ENCODE measurements at regions not wholly inside any gene's neighbourhood (a gene's known extent, or its start where the extent isn't known, plus 50 kb on each side); places are given as distances from the start of the nearest gene placed in this dataset.

GRCh38 chr1:8267307-8267706, 50.6 kb upstream of the SLC45A1 start:
- DNase-seq (ENCODE audit: low read depth): no peak

- DNase-seq (ENCODE audit: low read depth): no peak
Observed at GRCh38 chr1:8266436-8267165, 51.3 kb upstream of the SLC45A1 start.

GRCh38 chr1:8263791-8264190, 54.1 kb upstream of the SLC45A1 start:
- no peak for DNase-seq (ENCODE audit: low read depth)

GRCh38 chr1:8261398-8261762, 56.5 kb upstream of the SLC45A1 start:
- no peak for DNase-seq (ENCODE audit: low read depth)

- DNase-seq (ENCODE audit: low read depth): no peak
Observed at GRCh38 chr1:8259498-8260290, 58.2 kb upstream of the SLC45A1 start.

- no peak for DNase-seq (ENCODE audit: low read depth)
Observed at GRCh38 chr1:8257621-8258020, 60.3 kb upstream of the SLC45A1 start.

- DNase-seq (ENCODE audit: low read depth): no peak
Observed at GRCh38 chr1:8256321-8256720, 61.6 kb upstream of the SLC45A1 start.

GRCh38 chr1:8255712-8256111, 62.2 kb upstream of the SLC45A1 start:
- DNase-seq (ENCODE audit: low read depth): no peak

GRCh38 chr1:8252266-8252951, 65.5 kb upstream of the SLC45A1 start:
- no peak for DNase-seq (ENCODE audit: low read depth)

GRCh38 chr1:8251635-8252034, 66.3 kb upstream of the SLC45A1 start:
- no peak for DNase-seq (ENCODE audit: low read depth)

- peak; percentile 74 for DNase-seq (ENCODE audit: low read depth)
Observed at GRCh38 chr1:8249838-8250237, 68.1 kb upstream of the SLC45A1 start.

- DNase-seq (ENCODE audit: low read depth): no peak
Observed at GRCh38 chr1:8247811-8248436, 70.0 kb upstream of the SLC45A1 start.

- no peak for DNase-seq (ENCODE audit: low read depth)
Observed at GRCh38 chr1:8244304-8244703, 73.6 kb upstream of the SLC45A1 start.

GRCh38 chr1:8242498-8242897, 75.4 kb upstream of the SLC45A1 start:
- no peak for DNase-seq (ENCODE audit: low read depth)

GRCh38 chr1:8241417-8242014, 76.4 kb upstream of the SLC45A1 start:
- DNase-seq (ENCODE audit: low read depth): no peak

- DNase-seq (ENCODE audit: low read depth): no peak
Observed at GRCh38 chr1:8239306-8240023, 78.4 kb upstream of the SLC45A1 start.

- no peak for DNase-seq (ENCODE audit: low read depth)
Observed at GRCh38 chr1:8239039-8239305, 78.9 kb upstream of the SLC45A1 start.

GRCh38 chr1:8238141-8239038, 79.5 kb upstream of the SLC45A1 start:
- no peak for DNase-seq (ENCODE audit: low read depth)

- no peak for DNase-seq (ENCODE audit: low read depth)
Observed at GRCh38 chr1:8232036-8232757, 85.7 kb upstream of the SLC45A1 start.

GRCh38 chr1:8230292-8230621, 87.7 kb upstream of the SLC45A1 start:
- no peak for DNase-seq (ENCODE audit: low read depth)

Measured in CMK (cell line).